ENCODE measurements at regions not wholly inside any gene's neighbourhood (a gene's known extent, or its start where the extent isn't known, plus 50 kb on each side); places are given as distances from the start of the nearest gene placed in this dataset.

- no peak for DNase-seq (ENCODE audit: low read depth in 3 of 3, low spot score in 1 of 3)
Observed at GRCh38 chr2:30367232-30368070, 79.6 kb upstream of the LCLAT1 start.

DNA sequence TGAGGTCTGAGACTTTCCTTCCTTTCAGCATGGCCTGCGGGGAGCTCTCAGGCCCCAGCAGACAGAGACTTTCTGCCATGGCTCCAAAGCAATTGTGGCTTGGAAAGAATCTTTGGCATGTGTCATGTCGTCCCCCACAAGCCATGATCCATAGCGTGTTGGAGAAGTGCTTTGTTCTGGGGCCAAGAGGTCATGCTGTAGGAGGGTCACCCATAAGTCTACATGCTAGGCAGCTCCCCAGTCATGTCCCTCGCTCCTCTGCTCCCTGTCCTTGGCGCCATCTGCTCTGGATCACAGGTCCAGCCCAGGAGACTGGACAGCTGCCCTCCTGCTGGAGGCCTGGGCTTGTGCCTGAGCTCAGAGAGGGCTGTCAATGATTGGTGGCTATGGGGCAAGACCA, 78.8 kb upstream of the LCLAT1 start:
- DNase-seq (ENCODE audit: low read depth in 3 of 3, low spot score in 1 of 3) = no peak

- no peak for DNase-seq (ENCODE audit: low read depth in 3 of 3, low spot score in 1 of 3)
Observed at GRCh38 chr2:30371028-30371689, 75.9 kb upstream of the LCLAT1 start.

- no peak for DNase-seq (ENCODE audit: low read depth in 3 of 3, low spot score in 1 of 3)
Observed at GRCh38 chr2:30371772-30372373, 75.2 kb upstream of the LCLAT1 start.

DNA sequence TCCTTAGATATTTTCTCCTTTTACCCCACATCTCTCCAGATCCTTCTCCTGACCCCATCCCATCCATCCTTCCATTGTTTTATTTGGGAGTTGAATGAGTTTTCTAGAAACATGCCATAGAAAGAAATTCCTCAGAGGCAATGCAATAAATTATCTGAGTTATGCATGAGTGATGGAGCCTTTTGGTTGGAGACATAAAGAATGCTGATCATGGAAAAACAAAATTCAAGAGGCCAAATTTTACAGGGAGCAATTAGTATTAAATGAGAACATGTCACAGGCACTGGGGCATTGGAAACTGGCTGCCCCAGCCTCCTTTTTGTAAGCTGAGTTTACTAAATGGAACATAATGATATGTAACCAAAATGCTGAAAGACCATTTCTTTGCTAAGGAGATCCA, 74.2 kb upstream of the LCLAT1 start:
- no peak for DNase-seq (ENCODE audit: low read depth in 3 of 3, low spot score in 1 of 3)

- DNase-seq (ENCODE audit: low read depth in 3 of 3, low spot score in 1 of 3) = no peak
Observed at GRCh38 chr2:30373881-30374302, 73.2 kb upstream of the LCLAT1 start.

DNA sequence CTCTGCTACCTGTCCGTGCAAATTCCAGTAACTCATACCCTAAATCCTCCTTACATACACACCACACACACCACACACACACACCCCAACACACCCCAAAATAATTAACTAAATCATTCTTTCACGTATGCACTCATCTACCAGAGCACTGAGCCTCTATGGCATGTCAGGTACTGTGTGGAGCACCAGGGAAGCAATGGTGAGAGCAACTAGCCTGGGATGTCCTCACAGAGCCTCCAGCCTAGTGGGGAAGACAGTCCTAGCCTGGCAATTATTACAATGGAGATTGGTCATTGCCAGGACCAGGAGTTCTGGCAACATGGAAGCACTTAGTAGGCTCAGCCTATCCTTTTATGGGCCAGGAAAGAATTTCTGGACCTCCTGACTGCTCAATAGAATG, 72.7 kb upstream of the LCLAT1 start:
- no peak for DNase-seq (ENCODE audit: low read depth in 3 of 3, low spot score in 1 of 3)

DNA sequence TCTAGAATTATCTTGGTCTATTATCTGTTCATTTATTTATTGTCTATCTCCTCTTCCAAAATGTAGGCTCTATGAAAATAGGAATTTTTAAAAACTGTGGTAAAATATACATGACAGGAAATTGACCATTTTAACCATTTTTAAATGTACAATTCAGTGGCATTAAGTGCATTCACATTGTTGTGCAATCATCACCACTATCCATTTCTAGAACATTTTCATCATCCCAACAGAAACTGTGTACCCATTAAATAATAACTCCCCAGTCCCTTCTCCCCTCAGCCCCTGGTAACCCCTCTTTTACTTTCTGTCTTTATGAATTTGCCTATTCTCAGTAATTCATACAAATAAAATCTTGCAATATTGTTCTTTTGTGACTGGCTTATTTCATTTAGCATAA, 71.1 kb upstream of the LCLAT1 start:
- DNase-seq (ENCODE audit: low read depth in 3 of 3, low spot score in 1 of 3) = no peak

GRCh38 chr2:30379481-30379880, 67.6 kb upstream of the LCLAT1 start:
- DNase-seq (ENCODE audit: low read depth in 3 of 3, low spot score in 1 of 3) = no peak

- no peak for DNase-seq (ENCODE audit: low read depth in 3 of 3, low spot score in 1 of 3)
Observed at GRCh38 chr2:30380824-30381223, 66.2 kb upstream of the LCLAT1 start.

DNA sequence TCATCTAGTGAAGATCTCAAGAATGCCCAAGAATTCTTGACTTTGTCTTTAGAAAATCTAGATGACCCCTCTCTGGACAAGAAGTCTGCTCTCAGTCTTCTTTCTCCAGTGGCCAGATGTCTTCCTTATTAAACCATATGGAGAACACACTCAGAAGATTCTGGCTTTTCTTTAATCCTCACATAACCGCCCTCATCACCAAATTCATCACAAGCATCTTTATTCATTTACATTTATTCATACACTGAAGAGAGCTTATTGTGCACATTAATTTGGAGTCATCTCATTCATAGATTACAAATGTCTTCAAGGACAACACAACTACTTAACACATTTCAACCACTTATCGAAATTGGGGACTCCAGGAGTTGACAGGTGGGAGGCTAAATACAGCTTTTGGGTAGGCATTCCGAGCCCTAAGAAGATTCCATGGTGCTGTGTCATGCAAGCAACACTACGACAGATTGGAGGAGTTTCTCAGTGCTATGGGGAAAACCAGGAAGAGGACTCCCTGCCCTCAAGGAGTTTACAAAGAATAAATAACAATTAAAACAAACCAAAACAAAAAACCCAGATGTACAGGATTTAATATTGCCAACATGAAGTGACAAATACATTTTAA, 64.8 kb upstream of the LCLAT1 start:
- no peak for DNase-seq (ENCODE audit: low read depth in 3 of 3, low spot score in 1 of 3)

- no peak for DNase-seq (ENCODE audit: low read depth in 3 of 3, low spot score in 1 of 3)
Observed at GRCh38 chr2:30382995-30383394, 64.1 kb upstream of the LCLAT1 start.

- DNase-seq (ENCODE audit: low read depth in 3 of 3, low spot score in 1 of 3) = no peak
Observed at GRCh38 chr2:30385327-30385726, 61.7 kb upstream of the LCLAT1 start.

DNA sequence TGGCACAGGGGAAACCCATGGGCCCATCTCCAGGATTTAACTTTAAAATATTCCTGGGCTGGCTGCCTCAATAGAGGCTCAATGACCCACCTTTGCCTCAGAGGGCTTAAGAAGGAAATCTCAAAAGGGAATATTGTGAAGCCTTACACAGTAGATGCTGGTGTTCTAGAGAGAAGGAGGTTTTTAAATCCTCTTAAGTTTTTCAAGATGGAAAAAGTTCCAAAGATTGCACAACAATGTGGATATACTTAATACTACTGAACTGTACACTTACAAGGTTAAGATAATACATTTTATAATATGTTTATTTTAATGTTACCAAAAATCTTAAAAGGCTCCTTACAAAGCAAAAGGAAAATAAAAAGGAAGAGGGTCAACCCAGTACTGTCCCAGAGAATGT, 54.9 kb upstream of the LCLAT1 start:
- no peak for DNase-seq (ENCODE audit: low read depth in 3 of 3, low spot score in 1 of 3)

- DNase-seq (ENCODE audit: low read depth in 3 of 3, low spot score in 1 of 3) = no peak
Observed at GRCh38 chr2:30393510-30393909, 53.5 kb upstream of the LCLAT1 start.

- no peak for DNase-seq (ENCODE audit: low read depth in 3 of 3, low spot score in 1 of 3)
Observed at GRCh38 chr2:30394096-30394495, 53.0 kb upstream of the LCLAT1 start.

GRCh38 chr2:30396436-30397232, 50.4 kb upstream of the LCLAT1 start:
- no peak for DNase-seq (ENCODE audit: low read depth in 3 of 3, low spot score in 1 of 3)

Data from stimulated activated CD4-positive, alpha-beta T cell treated with anti-CD3 and anti-CD28 coated beads, TNF-alpha, amount 100 ng/mL, for 1 hour (primary cell).